K562 (cell line): ENCODE measurements at regions not wholly inside any gene's neighbourhood (a gene's known extent, or its start where the extent isn't known, plus 50 kb on each side); places are given as distances from the start of the nearest gene placed in this dataset.

ENCODE experiments used
- EP300 ChIP-seq: IDR thresholded peaks from 2 replicates; pipeline ENCODE4 v1.6.1; 2012; ENCODE audit warnings: low read length, improper control_type of control experiment
- RBM39 ChIP-seq: fragments of 200-400 bp; formaldehyde crosslinking; optimal IDR thresholded peaks from 2 replicates; pipeline ENCODE3; 2018; ENCODE audit warnings: low read depth, low read length

GRCh38 chr13:66111628-66112027, 1118.5 kb downstream of the PCDH9 start:
- TF ChIP-seq RBM39 (no peak), EP300 (no peak)
